OCI-LY3 (cell line): ENCODE measurements at regions not wholly inside any gene's neighbourhood (a gene's known extent, or its start where the extent isn't known, plus 50 kb on each side); places are given as distances from the start of the nearest gene placed in this dataset.

Experiments used
- EZH2phosphoT487 ChIP-seq: fragments of 200-600 bp; shearing (Covaris generic); IDR thresholded peaks from 2 replicates; pipeline ENCODE4 v1.6.1; 2018; ENCODE audit warnings: antibody characterized with exemption, mixed run types, low read depth
- TF ChIP-seq, protein P1 (sequence below): fragments of 200-600, 300-600 bp; sonication (generic); IDR thresholded peaks from 2 replicates; pipeline ENCODE4 v1.5.1; 2014; ENCODE audit warnings: antibody characterized with exemption, low read length, low read depth

DNA sequence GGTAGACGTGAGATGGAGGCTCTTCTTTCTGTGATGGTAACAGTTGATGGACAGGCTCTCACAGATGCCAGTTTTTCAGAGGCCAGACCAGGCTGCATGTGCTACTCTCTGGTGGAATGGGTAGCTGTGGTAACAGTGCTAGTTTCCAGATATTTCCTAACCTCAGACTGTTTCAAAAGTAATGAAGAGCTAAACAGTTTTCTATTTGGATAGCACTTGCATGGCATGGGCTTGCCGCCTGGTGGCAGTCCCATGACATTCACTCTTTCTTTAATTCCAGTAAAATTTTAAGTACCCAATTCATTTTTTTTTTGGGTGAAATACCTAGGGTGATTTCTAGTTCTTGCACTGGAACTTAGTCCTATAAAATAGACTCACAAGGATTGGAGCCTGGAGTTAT, 220.2 kb upstream of the MAD2L1 start:
- TF ChIP-seq, protein P1, sequence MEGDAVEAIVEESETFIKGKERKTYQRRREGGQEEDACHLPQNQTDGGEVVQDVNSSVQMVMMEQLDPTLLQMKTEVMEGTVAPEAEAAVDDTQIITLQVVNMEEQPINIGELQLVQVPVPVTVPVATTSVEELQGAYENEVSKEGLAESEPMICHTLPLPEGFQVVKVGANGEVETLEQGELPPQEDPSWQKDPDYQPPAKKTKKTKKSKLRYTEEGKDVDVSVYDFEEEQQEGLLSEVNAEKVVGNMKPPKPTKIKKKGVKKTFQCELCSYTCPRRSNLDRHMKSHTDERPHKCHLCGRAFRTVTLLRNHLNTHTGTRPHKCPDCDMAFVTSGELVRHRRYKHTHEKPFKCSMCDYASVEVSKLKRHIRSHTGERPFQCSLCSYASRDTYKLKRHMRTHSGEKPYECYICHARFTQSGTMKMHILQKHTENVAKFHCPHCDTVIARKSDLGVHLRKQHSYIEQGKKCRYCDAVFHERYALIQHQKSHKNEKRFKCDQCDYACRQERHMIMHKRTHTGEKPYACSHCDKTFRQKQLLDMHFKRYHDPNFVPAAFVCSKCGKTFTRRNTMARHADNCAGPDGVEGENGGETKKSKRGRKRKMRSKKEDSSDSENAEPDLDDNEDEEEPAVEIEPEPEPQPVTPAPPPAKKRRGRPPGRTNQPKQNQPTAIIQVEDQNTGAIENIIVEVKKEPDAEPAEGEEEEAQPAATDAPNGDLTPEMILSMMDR, result peak; percentile 44
- no peak for TF ChIP-seq EZH2phosphoT487
